B cell (primary cell): ENCODE measurements at regions not wholly inside any gene's neighbourhood (a gene's known extent, or its start where the extent isn't known, plus 50 kb on each side); places are given as distances from the start of the nearest gene placed in this dataset.

Experiments
- ATAC-seq: fragments of 200-7000 bp; cut with Tn5 transposase; one replicate; pipeline ENCODE4 v1.10.0; 2021; ENCODE audit warnings: low read depth, mild to moderate bottlenecking, moderate number of reproducible peaks, moderate library complexity
- CTCF ChIA-PET: fragments of 350-600 bp; sonication (Branson Sonifier 250); formaldehyde crosslinking; loops from one replicate; lab custom pipeline; 2021; ENCODE audit warnings: antibody characterized with exemption, inconsistent platforms; lab: Charles Lee
- POLR2A ChIA-PET: fragments of 350-600 bp; sonication (Branson Sonifier 250); formaldehyde crosslinking; loops from one replicate; lab custom pipeline; 2021; ENCODE audit warnings: antibody characterized with exemption; lab: Charles Lee
- DNase-seq: peaks from one replicate; pipeline ENCODE4 v3.0.0; 2013
- H2AFZ ChIP-seq: 2 replicates; pipeline ENCODE4 v1.6.1; 2012; ENCODE audit warnings: mild to moderate bottlenecking, low read depth, low read length; ENCODE audit not compliant: insufficient read depth, poor library complexity, severe bottlenecking
- H3K27ac ChIP-seq, 2 donors: 1 replicate in 1 of 2; 2 replicates in 1 of 2; pipeline ENCODE4 v1.5.1; 2012 to 2013; ENCODE audit warnings: low read length in 2 of 2, mild to moderate bottlenecking in 2 of 2, moderate library complexity in 1 of 2
- H3K27me3 ChIP-seq, 4 experiments: fragments of 200-600 bp in 1 of 4; sonication (generic) in 1 of 4; replicated peaks in 1 of 4; 1 replicate in 2 of 4; 2 replicates in 2 of 4; pipeline versions ENCODE4 v1.6.1 to v1.7.0; 2013 to 2016; ENCODE audit warnings: low read length in 3 of 4, mild to moderate bottlenecking in 2 of 4, mixed read lengths in 1 of 4, moderate library complexity in 1 of 4; ENCODE audit not compliant: insufficient read depth in 4 of 4, control insufficient read depth in 3 of 4; ENCODE audit errors: control extremely low read depth in 1 of 4
- H3K36me3 ChIP-seq, 2 experiments: replicated peaks in 1 of 2; 1 replicate in 1 of 2; 2 replicates in 1 of 2; pipeline versions ENCODE4 v1.6.1 to v1.7.1; 2013; ENCODE audit warnings: low read length in 1 of 2; ENCODE audit not compliant: insufficient read depth in 2 of 2, control insufficient read depth in 1 of 2; ENCODE audit errors: control extremely low read depth in 1 of 2, extremely low read depth in 1 of 2
- H3K4me1 ChIP-seq, 2 donors: fragments of 200-600 bp in 1 of 2; sonication (generic) in 1 of 2; 1 replicate in 1 of 2; 2 replicates in 1 of 2; pipeline versions ENCODE4 v1.5.1 to v1.6.1; 2013 to 2017; ENCODE audit warnings: low read length in 2 of 2; ENCODE audit not compliant: control insufficient read depth in 2 of 2, insufficient read depth in 2 of 2
- H3K4me2 ChIP-seq: replicated peaks from 2 replicates; pipeline ENCODE3; 2012; ENCODE audit warnings: mild to moderate bottlenecking, low read depth, low read length; ENCODE audit not compliant: poor library complexity, severe bottlenecking
- H3K4me3 ChIP-seq, 5 experiments: fragments of 200-600 bp in 1 of 5; sonication (generic) in 1 of 5; 1 replicate in 3 of 5; 2 replicates in 2 of 5; pipeline versions ENCODE4 v1.5.1 to v1.7.0; 2011 to 2016; ENCODE audit warnings: low read length in 4 of 5, mild to moderate bottlenecking in 4 of 5, low read depth in 2 of 5, control low read depth in 1 of 5, moderate library complexity in 1 of 5; ENCODE audit not compliant: insufficient read depth in 1 of 5; ENCODE audit errors: control extremely low read depth in 1 of 5, extremely low read depth in 1 of 5
- H3K79me2 ChIP-seq: fragments of 200-600 bp; sonication (generic); one replicate; pipeline ENCODE4 v1.6.0; 2016; ENCODE audit warnings: low read length; ENCODE audit not compliant: control insufficient read depth, insufficient read depth
- H3K9ac ChIP-seq: fragments of 200-600 bp; sonication (generic); 2 replicates; pipeline ENCODE4 v1.6.1; 2017; ENCODE audit warnings: mild to moderate bottlenecking, low read length, moderate library complexity
- H3K9me3 ChIP-seq, 3 donors: one replicate each; pipeline versions ENCODE4 v1.6.1 to v1.7.1; 2013; ENCODE audit warnings: low read length in 2 of 3; ENCODE audit not compliant: control insufficient read depth in 2 of 3, insufficient read depth in 1 of 3; ENCODE audit errors: control extremely low read depth in 1 of 3
- H4K20me1 ChIP-seq: 2 replicates; pipeline ENCODE4 v1.6.0; 2012; ENCODE audit warnings: mild to moderate bottlenecking, low read length; ENCODE audit not compliant: insufficient read depth, control insufficient read depth, poor library complexity, severe bottlenecking
- H3K27ac Mint-ChIP-seq: one replicate; pipeline ENCODE4 v1.8.0; 2021; ENCODE audit warnings: mixed read lengths
- H3K27me3 Mint-ChIP-seq: one replicate; pipeline ENCODE4 v1.8.0; 2021; ENCODE audit warnings: mixed read lengths
- H3K4me1 Mint-ChIP-seq: one replicate; pipeline ENCODE4 v1.8.0; 2021; ENCODE audit warnings: mixed read lengths
- H3K4me3 Mint-ChIP-seq: one replicate; pipeline ENCODE4 v1.8.0; 2021; ENCODE audit warnings: mixed read lengths
- H3K9me3 Mint-ChIP-seq: one replicate; pipeline ENCODE4 v1.8.0; 2022; ENCODE audit warnings: mixed read lengths; ENCODE audit not compliant: insufficient read depth
- EZH2 ChIP-seq: IDR thresholded peaks from 2 replicates; pipeline ENCODE4 v1.6.1; 2012; ENCODE audit warnings: borderline replicate concordance, low read depth, mild to moderate bottlenecking, moderate library complexity, low read length; ENCODE audit not compliant: insufficient read depth, poor library complexity, severe bottlenecking
- WGBS: methylation state at CpG from one replicate; pipeline ENCODE4 v1.1.5; 2013; ENCODE audit warnings: missing lambda C conversion rate; ENCODE audit not compliant: insufficient coverage; 5-methylcytosine and 5-hydroxymethylcytosine counted together
- intact Hi-C: fragments of 100-400 bp; cut with micrococcal nuclease; formaldehyde crosslinking; loops from one replicate; pipeline ENCODE4 v1.10.0; 2022
- TF ChIP-seq, protein P1 (sequence below): fragments of 200-600 bp; IDR thresholded peaks from one replicate; pipeline ENCODE4 v1.8.0; 2022; ENCODE audit warnings: antibody characterized with exemption, mild to moderate bottlenecking

GRCh38 chr2:173851141-173851641 is 114.0 kb downstream of the SP3 start:
- ChIA-PET CTCF (no interaction called here), POLR2A (no interaction called here)
- 90% methylated on average over 5 of the region's 9 CpGs for WGBS
- DNase-seq (no peak), ATAC-seq (no peak)
- H3K27ac Mint-ChIP-seq, result no peak overlapping the region
- Histone ChIP-seq H3K79me2 (no peaks in the 10 kb centered on the region), H2AFZ (no peak overlapping the region), H3K4me1 (no peaks in the 10 kb centered on the region), H3K4me2 (no peak overlapping the region), H3K27me3 (no peaks in the 10 kb centered on the region), H3K27ac (no peak overlapping the region), H3K4me3 (no peak overlapping the region), H3K9me3 (peaks cover 0 to 3% (median 0%) of the 10 kb centered on the region in 3 donors), H3K9ac (no peak overlapping the region), H3K36me3 (no peaks in the 10 kb centered on the region), H4K20me1 (no peaks in the 10 kb centered on the region)
- intact Hi-C loops, result no loop called here
- peaks cover 17% of the 10 kb centered on the region for H3K27me3 Mint-ChIP-seq
- no peak for TF ChIP-seq EZH2
- TF ChIP-seq, protein P1, sequence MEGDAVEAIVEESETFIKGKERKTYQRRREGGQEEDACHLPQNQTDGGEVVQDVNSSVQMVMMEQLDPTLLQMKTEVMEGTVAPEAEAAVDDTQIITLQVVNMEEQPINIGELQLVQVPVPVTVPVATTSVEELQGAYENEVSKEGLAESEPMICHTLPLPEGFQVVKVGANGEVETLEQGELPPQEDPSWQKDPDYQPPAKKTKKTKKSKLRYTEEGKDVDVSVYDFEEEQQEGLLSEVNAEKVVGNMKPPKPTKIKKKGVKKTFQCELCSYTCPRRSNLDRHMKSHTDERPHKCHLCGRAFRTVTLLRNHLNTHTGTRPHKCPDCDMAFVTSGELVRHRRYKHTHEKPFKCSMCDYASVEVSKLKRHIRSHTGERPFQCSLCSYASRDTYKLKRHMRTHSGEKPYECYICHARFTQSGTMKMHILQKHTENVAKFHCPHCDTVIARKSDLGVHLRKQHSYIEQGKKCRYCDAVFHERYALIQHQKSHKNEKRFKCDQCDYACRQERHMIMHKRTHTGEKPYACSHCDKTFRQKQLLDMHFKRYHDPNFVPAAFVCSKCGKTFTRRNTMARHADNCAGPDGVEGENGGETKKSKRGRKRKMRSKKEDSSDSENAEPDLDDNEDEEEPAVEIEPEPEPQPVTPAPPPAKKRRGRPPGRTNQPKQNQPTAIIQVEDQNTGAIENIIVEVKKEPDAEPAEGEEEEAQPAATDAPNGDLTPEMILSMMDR, result no peak
- H3K4me1 Mint-ChIP-seq, result no peaks in the 10 kb centered on the region
- H3K4me3 Mint-ChIP-seq, result no peak overlapping the region
- H3K9me3 Mint-ChIP-seq, result no peaks in the 10 kb centered on the region

DNA sequence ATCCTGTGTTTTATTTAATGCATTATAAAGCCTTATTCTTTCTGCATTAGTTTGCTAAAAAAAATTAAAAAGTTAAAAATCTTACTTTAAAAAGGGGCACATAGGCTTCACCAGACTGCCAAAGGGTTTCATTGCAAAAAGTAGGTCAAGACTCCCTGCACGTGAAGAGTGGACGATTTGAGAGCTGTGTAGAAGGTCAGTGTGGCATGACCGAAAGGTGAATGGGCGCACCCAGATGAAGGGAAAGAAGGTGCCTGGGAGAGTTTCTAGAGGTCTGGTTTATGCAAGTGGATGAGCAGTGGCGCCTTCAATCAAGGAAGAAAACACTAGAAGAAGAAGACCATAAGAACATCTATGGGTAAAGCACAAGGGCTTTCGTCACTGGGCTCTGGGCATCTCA is 111.0 kb downstream of the SP3 start:
- WGBS, result 99% methylated on average over 5 of the region's 6 CpGs
- no peak for DNase-seq
- intact Hi-C loops, result no loop called here
- Histone ChIP-seq H3K27me3 (no peaks in the 10 kb centered on the region), H3K36me3 (no peaks in the 10 kb centered on the region), H3K4me3 (no peak overlapping the region), H3K4me1 (peaks cover 0 to 5% of the 10 kb centered on the region in 2 donors), H3K79me2 (no peaks in the 10 kb centered on the region), H4K20me1 (no peaks in the 10 kb centered on the region), H3K4me2 (no peak overlapping the region), H3K9me3 (no peaks in the 10 kb centered on the region), H3K9ac (no peak overlapping the region), H2AFZ (no peak overlapping the region), H3K27ac (no peak overlapping the region)
- no peak for ATAC-seq
- Mint-ChIP-seq H3K4me1 (peaks cover 7% of the 10 kb centered on the region), H3K27ac (no peak overlapping the region), H3K9me3 (no peaks in the 10 kb centered on the region), H3K4me3 (no peak overlapping the region), H3K27me3 (no peaks in the 10 kb centered on the region)
- TF ChIP-seq, protein P1, result no peak
- no peak for TF ChIP-seq EZH2
- ChIA-PET POLR2A (no interaction called here), CTCF (no interaction called here)
